NCI-H460 (cell line): ENCODE measurements at regions not wholly inside any gene's neighbourhood (a gene's known extent, or its start where the extent isn't known, plus 50 kb on each side); places are given as distances from the start of the nearest gene placed in this dataset.

ENCODE experiments used
- DNase-seq: peaks from one replicate; pipeline ENCODE4 v3.0.0-alpha.2; 2016; ENCODE audit warnings: low read depth; ENCODE audit errors: extremely low read depth

DNA sequence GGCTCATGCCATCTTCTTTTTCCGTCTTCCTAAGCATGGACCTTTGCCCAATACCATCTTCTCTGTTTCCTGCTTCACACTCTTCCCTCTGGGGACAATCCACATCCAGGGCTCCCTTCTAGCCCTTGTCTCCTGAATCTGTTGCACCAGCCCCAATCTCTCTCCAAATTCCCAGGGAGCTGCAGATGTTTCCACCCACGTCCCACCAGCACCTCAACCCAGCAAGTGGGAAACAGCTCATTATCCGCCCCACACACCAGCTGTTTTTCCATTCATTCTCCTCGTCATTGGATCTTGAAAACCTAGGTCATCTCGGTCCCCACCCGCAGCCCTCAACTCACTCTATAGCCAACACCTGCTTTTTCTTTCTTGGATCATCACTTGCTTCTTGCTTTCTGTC, 185.0 kb upstream of the CDYL start:
- DNase-seq: no peak

DNA sequence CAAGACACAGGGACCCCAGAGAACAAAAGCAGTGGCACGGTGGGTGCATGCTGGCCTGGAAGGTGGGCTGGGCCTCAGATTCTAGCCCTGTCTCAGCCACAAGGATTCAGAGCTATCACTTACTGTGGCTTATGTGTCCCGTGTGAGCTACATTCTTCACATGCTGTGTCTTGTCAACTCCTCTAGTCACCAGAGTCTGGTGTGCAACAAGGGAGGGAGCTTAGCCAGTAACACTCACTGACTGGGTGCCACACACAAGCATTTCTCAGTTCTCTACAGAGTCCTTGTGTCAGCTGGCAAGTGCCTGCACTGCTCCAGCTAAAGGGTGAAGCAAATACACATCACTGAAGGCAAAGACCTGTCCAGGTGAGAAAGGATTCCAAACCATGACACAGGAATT, 186.9 kb upstream of the CDYL start:
- DNase-seq: no peak

DNA sequence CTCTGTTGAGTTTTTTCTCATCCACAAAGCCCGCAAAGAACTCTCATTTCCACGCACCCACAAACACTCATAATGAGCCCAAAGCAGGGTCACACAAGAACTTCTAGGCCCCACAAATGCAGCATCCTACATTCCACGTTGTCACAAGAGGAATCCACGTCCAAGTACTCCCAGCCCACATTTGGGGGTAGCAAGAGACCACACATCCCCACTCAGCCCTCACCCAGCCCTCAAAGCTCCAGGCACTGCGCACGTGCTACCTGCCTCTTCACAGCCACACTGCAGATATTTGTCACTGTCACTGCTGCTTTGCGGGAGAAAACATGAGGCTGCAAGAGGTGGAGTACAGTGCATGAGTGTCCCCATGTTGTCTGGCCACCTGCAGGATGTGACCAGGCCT, 187.6 kb upstream of the CDYL start:
- DNase-seq: no peak

DNA sequence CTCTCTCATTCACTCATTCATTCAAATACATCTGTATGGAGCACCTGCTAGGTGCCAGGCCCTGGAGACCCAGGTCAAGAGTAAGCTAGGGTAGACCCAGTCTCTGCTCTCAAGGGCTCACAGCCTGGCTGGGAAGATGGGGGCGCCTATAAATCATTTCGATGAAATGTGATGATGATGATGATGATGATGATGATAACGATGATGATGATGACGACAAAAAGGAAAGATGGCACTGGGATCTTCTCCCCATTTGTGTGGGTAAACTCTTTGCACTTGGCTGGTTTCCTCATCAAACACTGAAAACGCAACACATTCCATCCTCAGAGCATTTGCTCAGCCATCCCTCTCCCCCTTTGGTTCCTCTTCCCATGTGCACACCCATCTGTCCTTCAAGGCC, 188.0 kb upstream of the CDYL start:
- no peak for DNase-seq

DNA sequence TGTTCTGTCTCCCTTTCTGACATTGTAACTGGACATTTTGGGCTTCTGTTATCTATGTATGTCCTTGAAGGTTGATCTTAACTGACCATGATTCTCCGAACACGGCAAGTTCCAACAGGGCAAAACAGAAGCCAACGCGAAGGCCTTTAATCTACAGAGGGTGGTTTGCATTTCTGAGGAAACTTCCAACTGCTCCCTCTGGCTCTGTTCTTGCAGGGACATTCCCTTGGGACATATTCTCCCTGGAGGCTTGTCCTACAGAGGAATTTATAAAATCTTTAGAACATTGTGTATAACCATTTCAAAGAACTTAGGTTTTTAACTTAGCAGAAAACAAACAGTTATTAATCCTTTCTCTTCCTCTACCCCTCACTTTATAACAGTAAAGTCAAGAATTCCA, 189.0 kb upstream of the CDYL start:
- no peak for DNase-seq

DNA sequence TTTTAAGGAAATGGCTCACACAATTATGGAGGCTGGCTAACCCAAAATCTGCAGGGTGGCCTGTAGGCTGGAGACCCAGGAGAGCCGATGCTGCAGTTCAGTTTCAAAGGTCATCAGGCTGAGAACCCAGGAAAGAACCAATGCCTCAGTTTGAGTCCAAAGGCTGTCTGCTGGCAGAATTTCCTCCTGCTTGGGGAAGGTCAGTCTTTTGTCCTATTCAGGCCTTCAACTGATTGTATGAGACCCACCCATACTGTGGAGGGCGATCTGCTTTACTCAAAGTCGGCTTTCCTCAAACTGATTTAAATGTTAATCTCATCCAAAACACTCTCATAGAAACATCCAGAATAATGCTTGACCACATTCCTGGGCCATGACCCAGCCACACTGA, 189.7 kb upstream of the CDYL start:
- no peak for DNase-seq

DNA sequence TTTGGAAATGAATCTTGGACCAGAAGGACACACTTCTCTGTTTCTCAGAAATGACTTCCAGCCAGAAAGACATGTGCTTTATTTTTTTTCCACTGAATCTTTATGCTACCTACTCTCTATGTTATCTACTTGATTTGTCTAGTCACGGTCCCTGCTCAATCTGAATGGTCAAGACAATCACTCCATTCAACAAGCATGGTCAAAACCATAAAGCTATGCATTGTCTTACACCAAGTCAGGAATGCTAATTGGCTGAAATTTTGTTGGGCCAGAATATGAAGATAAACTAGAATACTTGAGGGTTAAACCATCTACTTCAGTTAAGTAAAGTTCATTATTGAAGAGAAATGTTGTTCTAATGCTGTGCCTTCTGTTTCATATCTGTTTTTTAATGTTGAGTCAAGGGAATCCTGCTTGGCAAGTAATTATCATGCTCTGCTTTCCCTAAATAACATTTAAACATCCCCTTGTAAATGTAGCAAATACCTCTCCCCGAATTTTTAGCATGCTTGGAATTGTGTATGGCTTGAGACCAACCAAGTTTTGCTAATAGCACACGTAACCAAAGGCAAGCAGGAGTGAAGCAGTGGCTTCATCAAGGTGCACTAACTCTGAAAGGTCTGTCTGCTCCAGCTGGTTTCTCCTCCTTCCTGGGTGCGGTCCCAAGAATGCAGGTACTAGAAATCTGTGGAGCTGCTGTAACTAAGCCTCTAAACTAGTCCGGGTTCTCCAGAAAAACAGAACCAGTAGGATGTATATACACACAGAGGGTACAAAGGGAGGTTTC, 190.3 kb upstream of the CDYL start:
- no peak for DNase-seq

DNA sequence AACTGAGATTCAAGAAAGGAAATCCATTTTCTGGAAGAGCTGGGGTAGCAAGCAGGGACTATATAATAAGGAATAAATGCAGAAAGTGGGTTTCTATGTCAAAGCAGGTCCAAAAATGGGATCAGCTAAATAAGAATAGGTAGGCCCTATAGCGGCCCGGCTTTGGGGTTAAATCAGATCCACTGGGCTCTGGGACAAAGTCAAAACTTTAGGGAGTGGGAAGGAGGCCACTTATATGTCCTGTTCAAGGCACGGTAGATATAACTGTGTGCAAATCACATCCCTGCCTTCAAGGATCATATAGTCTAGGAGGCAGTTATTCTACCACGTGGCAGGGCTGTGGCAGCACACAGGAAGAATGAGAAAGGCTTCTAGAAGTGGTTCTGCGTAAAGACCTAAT, 191.4 kb upstream of the CDYL start:
- DNase-seq: no peak

DNA sequence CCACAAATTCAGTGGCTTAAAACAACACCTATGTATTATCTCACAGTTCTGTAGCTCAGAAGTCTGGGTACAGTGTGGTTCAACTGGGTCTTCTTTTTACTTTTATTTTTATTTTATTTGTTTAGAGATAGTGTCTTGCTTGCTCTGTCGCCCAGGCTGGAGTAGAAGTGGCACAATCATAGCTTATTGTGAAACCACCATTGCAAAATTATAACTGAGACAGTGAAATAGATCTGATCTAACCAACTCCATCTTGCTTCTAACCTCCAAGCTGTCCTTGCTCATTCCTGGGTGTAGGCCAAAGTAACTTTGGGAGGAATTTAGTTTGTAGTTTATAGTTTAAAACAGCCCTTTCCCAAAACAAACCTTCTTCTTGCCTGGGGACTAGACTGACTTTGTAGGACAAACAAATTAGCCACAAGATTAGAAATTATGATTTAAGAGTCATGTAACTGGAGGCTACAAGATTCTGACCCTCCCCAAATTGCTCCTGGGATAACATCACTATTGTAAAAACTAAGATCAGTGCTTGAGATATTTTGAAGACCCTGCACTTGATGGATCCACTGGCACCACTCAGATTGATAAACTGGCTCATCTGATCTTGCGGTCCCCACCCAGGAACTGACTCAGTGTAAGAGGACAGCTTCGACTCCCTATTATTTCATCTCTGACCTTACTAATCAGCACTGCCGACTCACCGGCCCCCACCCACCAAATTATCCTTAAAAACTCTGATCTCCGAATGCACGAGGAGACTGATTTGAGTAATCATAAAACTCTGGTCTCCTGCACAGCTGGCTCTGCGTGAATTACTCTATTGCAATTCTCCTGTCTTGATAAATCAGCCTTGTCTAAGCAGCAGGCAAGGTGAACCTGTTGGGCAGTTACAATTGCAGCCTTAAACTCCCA, 193.4 kb upstream of the CDYL start:
- DNase-seq: no peak

DNA sequence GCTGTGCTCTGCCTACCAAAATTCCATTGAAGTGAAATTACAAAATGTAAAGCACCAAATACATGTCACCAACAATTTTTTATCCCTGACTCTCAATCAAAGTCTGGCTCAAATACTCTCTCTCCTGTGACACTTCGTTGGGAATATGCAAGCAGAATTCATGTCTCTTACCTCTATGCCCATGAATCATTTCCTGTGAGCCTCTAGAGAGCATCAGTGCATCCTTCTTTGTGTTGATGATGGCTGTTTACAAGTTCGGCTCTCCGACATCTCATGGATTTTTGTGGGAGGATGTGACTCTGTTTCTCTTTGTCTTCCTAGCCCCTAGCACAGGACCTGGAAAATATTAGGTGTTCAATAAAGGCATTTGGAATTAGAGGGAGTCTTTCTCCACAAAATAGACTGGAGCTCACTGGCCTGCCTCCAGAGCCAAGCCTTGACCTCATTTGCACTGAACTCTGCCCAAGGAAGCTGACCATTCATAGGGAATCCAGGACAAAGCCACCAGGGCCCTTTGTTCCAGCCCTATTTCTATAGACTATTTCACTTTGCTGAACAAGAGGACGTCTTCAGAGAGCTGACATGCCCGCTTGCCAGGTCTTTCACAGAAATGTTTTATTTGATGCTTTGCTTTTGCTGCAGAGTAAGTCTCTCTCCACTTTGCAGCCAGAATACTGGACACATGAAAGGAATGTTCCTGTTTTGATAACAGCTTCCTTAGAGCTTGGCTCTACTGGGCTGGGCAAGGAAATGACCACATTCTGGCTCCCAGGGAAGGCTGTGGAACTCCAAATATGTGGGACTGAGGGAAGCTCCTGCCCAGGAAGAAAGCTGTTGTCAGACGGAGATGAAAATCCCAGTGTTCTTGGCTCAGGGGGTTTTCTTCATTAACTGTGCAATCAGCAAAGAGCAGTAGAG, 194.5 kb upstream of the CDYL start:
- no peak for DNase-seq

DNA sequence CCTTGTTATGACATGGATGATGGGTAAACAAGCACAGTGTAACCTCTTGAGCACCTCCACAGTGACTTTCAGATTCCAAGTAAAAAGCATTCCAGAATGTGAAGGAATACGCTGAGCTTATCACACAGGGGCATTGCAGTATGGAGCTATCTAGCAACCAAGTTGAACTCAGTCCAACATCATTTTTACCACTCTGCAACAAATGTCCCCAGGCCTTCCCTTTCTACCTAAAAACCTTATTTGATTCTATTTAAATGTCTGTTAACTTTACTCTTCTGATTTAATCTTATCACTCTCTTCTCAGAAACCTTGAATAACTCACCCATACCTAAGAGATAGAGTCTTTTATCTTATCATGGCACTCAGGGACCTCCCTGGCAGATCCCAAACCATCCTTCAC, 195.8 kb upstream of the CDYL start:
- DNase-seq: no peak

DNA sequence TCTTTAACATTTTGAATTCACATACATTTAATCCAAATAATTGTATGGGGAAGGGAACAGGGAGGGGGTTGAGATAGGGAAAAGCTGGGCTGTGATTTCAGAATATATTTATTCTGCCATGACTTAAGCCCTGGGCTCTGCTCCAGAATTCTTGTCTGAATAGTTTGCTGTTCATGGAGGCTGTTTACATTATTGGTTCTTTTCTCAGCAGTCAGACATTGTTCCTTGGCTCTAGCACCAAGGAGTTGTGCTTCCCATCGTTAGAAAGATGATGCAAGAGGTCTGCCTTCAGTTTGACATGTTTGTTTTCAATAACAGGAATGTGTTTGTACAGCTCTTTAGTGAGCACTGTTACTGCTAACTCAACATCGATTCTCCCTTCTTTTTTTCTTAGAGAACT, 198.8 kb upstream of the CDYL start:
- no peak for DNase-seq

DNA sequence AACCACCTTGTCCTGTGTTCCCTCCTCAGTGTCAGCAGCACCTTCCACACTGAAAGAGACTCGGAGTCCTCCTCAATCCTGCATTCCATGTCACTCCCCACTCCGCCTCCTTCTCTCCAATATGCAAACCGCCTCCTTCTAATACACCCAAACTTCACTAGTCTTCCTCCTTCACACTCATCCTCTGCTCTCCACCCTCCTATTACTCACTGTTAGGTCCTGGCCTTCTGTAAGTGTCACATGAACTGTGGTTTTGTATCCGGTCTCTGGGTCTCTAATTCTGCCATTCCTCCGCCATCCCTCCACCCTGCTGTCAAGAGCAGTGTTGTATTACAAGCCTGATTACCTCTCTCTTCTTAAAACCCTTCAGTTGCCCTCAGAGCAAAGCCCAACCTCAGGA, 200.5 kb upstream of the CDYL start:
- no peak for DNase-seq

DNA sequence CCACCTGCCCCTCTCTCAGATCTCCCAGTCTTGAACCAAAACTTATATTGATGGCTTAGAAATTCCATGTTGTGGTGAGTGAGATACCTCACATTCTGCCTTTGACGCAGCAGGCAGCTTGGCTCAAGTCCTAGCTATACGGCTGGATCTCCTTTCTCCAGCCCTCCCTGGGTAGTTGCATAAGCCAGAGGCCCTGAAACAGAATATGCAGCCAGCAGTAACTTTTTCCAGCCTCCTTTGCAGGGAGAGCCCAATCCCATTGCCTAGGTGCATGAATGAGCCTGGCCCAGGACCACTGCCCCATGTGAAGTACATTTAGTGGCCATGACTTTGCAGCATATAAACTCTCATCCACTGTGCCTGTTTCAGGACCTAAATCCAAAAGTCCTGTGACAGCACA, 202.2 kb upstream of the CDYL start:
- no peak for DNase-seq

DNA sequence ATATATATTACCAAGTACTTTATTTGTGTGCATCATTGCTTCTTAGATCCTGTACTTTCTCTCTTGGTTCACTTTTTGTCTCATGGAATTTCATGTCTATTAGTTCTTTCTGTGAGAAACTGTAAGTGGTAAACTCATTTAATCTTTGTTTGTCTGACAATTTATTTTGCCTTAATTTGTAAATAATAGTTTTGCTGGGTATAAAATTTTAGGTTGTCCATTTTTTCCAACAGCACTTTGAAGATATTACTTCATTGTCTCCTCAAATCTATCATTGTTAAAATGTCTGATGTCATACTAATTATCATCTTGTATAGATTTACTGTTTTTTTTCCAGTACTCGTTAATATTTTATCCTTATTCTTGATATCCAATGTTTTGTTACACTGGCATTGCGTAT, 205.2 kb upstream of the CDYL start:
- DNase-seq: no peak

DNA sequence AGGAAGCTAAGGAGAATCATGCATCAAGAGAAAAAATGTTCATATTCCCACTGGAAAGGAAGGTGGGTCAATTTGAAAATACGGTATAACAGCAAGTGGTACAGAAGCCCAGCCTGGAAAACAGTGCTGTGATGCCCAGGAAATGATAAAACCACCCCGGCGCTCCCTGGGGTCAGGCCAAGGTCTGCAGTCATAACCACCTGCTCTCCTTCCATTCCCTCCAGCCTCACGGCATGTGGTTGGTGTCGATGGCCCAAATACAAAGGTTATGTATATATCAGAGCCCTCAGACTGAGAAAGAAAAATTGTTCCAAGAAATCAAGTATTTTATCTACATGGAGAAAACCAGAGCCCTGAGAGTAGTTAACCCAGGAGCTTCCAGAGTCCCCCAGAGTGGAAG, 208.1 kb upstream of the CDYL start:
- no peak for DNase-seq

DNA sequence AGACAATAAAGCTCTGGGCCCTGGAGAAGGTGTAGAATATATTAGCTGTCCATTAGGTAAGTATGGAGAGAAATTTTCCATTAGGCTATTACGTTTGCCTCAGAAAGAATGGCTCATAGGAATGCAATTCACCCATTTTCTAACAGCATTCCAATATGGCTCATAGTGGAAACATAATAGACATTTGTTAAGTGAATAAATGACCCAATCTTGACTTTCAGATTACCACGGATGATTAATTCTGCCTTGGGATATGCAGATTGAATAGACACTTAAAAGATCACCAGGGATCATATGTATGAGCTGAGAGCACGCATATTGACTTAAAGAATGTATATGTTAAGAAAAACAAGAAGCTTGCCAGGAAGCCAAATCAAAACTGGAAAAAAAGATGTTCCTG, 209.1 kb upstream of the CDYL start:
- DNase-seq: no peak

DNA sequence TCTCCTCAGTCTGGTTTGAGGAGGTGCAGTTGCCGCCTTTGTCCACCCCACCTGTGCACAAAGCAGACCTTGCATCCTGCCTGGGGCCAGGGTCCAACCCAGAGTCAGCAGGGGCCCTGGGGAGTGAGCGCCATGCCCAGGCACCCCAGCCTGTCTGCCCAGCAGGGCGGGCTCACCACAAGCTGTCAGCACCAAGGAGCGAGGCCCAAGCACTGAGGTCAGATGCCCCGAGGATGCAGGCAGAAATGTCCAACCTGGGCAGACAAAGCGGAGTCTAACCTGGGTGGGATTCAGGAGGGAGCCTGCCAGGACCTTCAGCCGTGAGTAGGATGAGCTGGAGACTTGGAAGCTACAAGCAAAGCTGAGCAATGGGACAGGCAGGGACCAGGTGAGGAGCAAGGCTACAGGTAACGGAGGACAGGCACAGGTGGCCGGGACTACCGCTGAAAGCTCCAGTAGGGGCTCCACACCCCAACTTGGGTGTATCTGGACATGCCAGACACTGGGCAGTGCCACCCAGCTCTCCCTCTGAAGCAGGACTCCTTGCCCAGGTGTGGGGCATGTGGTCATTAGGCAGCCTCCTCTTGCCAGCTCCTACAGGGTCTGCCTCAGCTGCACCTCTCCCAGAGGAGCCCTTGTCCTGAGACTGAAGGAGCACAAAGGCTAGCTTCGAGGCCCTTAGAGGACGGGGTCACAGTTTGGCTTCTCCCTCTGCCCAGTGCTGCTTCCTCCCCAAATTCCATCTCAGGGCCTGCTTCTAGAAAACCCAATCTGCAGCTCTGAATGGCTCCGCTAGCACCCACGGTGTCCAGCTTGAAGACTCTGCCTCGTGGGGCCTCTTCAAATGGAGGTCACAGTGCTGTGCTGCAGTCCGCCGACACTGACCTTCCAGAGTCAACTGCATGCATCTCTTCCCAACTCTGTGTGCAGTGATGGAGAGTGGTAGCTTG, 210.6 kb upstream of the CDYL start:
- no peak for DNase-seq

DNA sequence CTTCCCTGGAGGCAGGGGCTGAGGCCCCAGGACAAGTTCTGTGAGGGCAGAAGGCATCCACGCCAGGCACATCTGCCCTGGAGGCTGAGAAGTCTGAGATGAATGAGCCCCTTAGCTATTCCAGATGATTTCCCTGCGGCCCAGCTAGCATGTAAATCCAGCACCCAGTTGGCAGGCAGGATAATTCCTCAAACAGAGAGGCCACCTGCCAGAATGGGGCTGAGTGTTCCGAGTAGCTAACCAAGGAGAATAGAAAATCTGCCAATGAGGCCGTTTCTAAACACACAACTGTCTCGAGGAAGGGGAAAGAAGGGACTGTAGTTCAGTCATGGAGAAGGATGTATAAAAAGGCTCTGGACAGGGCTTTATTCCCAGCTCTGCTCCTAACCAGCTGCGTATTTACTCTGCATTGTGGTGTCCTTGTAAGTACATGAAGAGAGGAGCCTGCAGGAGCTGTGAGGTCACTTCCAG, 211.4 kb upstream of the CDYL start:
- no peak for DNase-seq

DNA sequence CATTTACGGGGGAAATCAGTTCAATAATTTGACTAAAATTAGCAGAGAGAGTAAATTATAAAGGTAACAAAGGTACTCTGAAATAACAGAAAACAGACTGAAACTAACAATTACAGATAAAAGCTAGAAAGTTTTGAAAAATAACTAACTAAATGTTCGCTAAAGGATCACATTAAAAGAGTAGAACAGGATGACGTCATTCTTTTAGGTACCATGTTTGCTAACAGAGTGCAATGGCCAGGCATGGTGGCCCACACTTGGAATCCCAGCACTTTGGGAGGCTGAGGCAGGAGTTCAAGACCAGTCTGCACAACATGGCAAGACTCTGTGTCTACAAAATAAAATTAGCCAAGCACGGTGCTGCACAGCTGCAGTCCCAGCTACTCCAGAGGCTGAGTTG, 212.3 kb upstream of the CDYL start:
- no peak for DNase-seq
